ENCODE measurements at regions not wholly inside any gene's neighbourhood (a gene's known extent, or its start where the extent isn't known, plus 50 kb on each side); places are given as distances from the start of the nearest gene placed in this dataset.

GRCh38 chr7:41142904-41143473 is 559.9 kb downstream of the INHBA start:
- TF ChIP-seq POLR2AphosphoS5 (IDR thresholded peaks at IDR 0.05; ENCODE audit: low read depth, low read length): no peak
- no peak for TF ChIP-seq POLR2A (IDR thresholded peaks at IDR 0.05; ENCODE audit: low read depth, low read length)
